HL-60 (cell line): ENCODE measurements at regions not wholly inside any gene's neighbourhood (a gene's known extent, or its start where the extent isn't known, plus 50 kb on each side); places are given as distances from the start of the nearest gene placed in this dataset.

Experiments used
- DNase-seq, 2 experiments: peaks; one replicate each; pipeline ENCODE4 v3.0.0-alpha.2; 2010 to 2020; ENCODE audit warnings: low read depth in 1 of 2, low spot score in 1 of 2
- H3K27ac ChIP-seq: fragments of 250-450 bp; sonication (Bioruptor Pico); replicated peaks from 2 replicates; pipeline ENCODE4 v1.5.1; 2020; ENCODE audit warnings: mild to moderate bottlenecking, moderate library complexity
- H3K27me3 ChIP-seq: fragments of 250-450 bp; sonication (Bioruptor Pico); 2 replicates; pipeline ENCODE4 v1.5.1; 2021; ENCODE audit warnings: mild to moderate bottlenecking, moderate library complexity; ENCODE audit not compliant: insufficient read depth, poor library complexity, severe bottlenecking
- H3K4me3 ChIP-seq: replicated peaks from 2 replicates; pipeline ENCODE4 v1.5.1; 2011; ENCODE audit warnings: mild to moderate bottlenecking, control low read depth, low read length; ENCODE audit not compliant: insufficient read depth
- GABPA ChIP-seq: IDR thresholded peaks from 2 replicates; pipeline ENCODE4 v1.6.1; 2012; ENCODE audit warnings: low read depth
- POLR2AphosphoS5 ChIP-seq: IDR thresholded peaks from 2 replicates; pipeline ENCODE4 v1.6.1; 2012; ENCODE audit warnings: low read depth
- REST ChIP-seq: IDR thresholded peaks from 2 replicates; pipeline ENCODE4 v1.6.1; 2012; ENCODE audit warnings: low read depth; ENCODE audit not compliant: insufficient replicate concordance
- SPI1 ChIP-seq: IDR thresholded peaks from 2 replicates; pipeline ENCODE4 v1.6.1; 2012; ENCODE audit warnings: low read depth, mild to moderate bottlenecking, borderline replicate concordance
- TF ChIP-seq, protein P1 (sequence below): IDR thresholded peaks from one replicate; pipeline ENCODE4 v1.5.1; 2011; ENCODE audit warnings: low read length, control low read depth, inconsistent platforms; ENCODE audit not compliant: insufficient read depth

DNA sequence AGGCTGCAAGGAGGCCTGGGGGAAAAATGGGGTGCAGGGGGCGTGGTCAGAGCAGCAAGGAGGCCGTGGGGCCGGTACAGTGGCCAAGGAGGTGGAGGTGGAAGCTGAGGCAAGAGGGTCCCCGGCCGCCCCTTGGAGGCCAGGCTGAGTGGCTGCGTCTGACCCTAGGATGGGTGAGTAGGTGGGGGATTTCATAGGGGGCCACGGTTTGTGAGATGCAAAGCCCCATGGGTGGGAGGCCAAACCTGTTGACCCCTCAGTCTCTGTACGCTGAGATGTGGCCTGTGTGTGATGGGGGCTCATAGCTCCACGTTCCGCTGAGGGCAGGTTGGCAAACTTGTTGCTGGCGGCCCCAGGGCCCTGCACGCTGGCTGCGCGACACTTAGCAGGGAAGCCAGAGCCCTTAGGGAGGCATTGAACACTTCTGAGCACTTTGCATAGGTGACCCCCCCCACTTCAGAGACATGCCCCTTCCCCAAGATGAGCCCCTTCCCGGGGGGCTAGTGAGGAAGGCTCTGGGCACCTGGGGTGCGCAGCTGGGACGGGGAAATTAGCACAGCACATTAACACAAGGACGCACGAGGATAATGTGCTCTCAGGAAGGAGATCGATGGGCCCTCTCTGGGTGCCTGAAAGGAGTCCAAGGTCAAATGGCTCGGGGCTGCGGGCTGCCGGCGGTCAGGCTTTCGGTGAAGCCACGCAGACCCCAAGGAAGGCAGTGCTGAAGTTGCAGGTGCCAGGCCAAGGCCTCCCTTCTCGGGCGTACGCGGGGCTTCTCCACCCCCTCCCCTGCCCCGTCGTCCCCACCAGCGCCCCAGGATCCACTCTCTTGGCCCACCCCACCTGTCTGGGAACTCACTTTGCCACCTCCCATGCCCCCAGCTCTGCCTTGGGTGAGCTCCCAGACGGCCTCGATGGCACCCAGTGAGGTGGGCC, 107.4 kb downstream of the HMX1 start:
- Histone ChIP-seq H3K4me3 (no peak overlapping the region), H3K27ac (no peak overlapping the region), H3K27me3 (no peaks in the 10 kb centered on the region)
- DNase-seq: no peak
- TF ChIP-seq, protein P1, sequence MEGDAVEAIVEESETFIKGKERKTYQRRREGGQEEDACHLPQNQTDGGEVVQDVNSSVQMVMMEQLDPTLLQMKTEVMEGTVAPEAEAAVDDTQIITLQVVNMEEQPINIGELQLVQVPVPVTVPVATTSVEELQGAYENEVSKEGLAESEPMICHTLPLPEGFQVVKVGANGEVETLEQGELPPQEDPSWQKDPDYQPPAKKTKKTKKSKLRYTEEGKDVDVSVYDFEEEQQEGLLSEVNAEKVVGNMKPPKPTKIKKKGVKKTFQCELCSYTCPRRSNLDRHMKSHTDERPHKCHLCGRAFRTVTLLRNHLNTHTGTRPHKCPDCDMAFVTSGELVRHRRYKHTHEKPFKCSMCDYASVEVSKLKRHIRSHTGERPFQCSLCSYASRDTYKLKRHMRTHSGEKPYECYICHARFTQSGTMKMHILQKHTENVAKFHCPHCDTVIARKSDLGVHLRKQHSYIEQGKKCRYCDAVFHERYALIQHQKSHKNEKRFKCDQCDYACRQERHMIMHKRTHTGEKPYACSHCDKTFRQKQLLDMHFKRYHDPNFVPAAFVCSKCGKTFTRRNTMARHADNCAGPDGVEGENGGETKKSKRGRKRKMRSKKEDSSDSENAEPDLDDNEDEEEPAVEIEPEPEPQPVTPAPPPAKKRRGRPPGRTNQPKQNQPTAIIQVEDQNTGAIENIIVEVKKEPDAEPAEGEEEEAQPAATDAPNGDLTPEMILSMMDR: no peak
- no peak for TF ChIP-seq POLR2AphosphoS5
- no peak for TF ChIP-seq SPI1
- no peak for TF ChIP-seq REST
- no peak for TF ChIP-seq GABPA

- H3K27ac ChIP-seq: no peak overlapping the region
- no peak for DNase-seq
- TF ChIP-seq SPI1: no peak
- H3K27me3 ChIP-seq: no peaks in the 10 kb centered on the region
- no peak overlapping the region for H3K4me3 ChIP-seq
Measured at GRCh38 chr4:8762951-8763735, 108.5 kb downstream of the HMX1 start.

GRCh38 chr4:8762356-8762755, 109.3 kb downstream of the HMX1 start:
- TF ChIP-seq SPI1: no peak
- TF ChIP-seq, protein P1: no peak
- Histone ChIP-seq H3K4me3 (no peak overlapping the region), H3K27ac (no peak overlapping the region), H3K27me3 (no peaks in the 10 kb centered on the region)
- no peak for DNase-seq

DNA sequence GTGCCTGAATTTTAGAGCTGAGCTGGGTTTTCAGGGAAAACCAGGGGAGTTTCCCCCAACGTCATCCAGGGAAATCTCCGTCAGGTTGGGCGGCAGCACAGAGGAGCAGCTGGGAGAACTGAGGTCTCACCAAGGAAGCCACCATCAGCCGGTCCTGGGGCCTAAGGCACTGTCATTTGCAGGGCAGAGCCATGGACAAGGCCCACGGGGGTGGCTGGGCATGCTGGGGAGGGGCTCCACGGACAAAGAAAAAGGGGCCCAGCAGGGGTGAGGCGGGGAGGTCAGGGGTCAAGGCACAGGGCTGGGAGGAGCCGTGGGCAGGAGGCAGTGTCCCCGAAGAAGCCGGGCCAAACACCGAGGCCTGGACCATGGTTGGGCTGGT, 109.8 kb downstream of the HMX1 start:
- Histone ChIP-seq H3K4me3 (no peak overlapping the region), H3K27ac (no peak overlapping the region), H3K27me3 (no peaks in the 10 kb centered on the region)
- no peak for DNase-seq
- TF ChIP-seq, protein P1: no peak
